H1 (cell line): ENCODE measurements at regions not wholly inside any gene's neighbourhood (a gene's known extent, or its start where the extent isn't known, plus 50 kb on each side); places are given as distances from the start of the nearest gene placed in this dataset.

ENCODE experiments used
- ATF3 ChIP-seq: IDR thresholded peaks from 2 replicates; pipeline ENCODE4 v1.6.1; 2011; ENCODE audit warnings: low read depth, mild to moderate bottlenecking, low read length; ENCODE audit not compliant: insufficient read depth
- CEBPB ChIP-seq: IDR thresholded peaks from 2 replicates; pipeline ENCODE4 v1.6.1; 2012; ENCODE audit warnings: low read depth, low read length
- EGR1 ChIP-seq: IDR thresholded peaks from 2 replicates; pipeline ENCODE4 v1.6.1; 2011; ENCODE audit warnings: low read depth, low read length, borderline replicate concordance

- TF ChIP-seq CEBPB = no peak
- TF ChIP-seq EGR1 = no peak
- TF ChIP-seq ATF3 = no peak
- TF ChIP-seq, all 59 proteins: peak for 0
Observed at GRCh38 chr4:4735870-4736269, 123.6 kb upstream of the MSX1 start (continued).
